GM12872 (cell line): ENCODE measurements at regions not wholly inside any gene's neighbourhood (a gene's known extent, or its start where the extent isn't known, plus 50 kb on each side); places are given as distances from the start of the nearest gene placed in this dataset.

Source experiments
- TF ChIP-seq, protein P1 (sequence below): IDR thresholded peaks from 3 replicates; pipeline ENCODE4 v1.5.1; 2011; ENCODE audit warnings: low read depth, mild to moderate bottlenecking, low read length, moderate library complexity; ENCODE audit not compliant: insufficient read depth

DNA sequence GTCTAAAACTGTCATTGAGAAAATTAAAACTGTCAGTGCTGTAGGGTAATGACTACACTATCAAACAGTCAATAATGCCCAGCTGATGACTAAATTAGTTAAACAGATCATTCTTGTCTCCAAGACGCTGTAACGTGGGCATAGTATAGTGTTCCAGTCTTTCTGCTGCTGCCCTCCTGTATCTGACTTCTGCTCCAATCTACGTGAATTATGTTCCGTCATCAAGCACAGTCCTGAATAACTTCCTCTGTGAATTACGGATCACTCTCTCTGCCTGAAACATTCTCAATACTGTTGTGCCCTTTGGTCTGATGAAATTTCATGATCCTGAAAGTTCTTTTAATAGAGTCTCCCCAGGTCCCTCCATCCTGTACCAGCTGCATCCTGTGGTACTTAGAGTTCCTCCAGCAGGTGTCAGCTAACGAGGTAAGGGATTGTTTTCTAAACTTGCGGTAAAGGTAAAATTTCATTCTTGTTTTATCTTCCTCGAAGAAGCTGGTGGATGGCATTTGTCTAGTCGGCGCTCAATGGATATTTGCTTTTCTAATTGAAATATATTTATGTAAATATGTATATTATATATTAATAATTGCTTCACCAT, 393.5 kb upstream of the ADARB2 start:
- TF ChIP-seq, protein P1, sequence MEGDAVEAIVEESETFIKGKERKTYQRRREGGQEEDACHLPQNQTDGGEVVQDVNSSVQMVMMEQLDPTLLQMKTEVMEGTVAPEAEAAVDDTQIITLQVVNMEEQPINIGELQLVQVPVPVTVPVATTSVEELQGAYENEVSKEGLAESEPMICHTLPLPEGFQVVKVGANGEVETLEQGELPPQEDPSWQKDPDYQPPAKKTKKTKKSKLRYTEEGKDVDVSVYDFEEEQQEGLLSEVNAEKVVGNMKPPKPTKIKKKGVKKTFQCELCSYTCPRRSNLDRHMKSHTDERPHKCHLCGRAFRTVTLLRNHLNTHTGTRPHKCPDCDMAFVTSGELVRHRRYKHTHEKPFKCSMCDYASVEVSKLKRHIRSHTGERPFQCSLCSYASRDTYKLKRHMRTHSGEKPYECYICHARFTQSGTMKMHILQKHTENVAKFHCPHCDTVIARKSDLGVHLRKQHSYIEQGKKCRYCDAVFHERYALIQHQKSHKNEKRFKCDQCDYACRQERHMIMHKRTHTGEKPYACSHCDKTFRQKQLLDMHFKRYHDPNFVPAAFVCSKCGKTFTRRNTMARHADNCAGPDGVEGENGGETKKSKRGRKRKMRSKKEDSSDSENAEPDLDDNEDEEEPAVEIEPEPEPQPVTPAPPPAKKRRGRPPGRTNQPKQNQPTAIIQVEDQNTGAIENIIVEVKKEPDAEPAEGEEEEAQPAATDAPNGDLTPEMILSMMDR: no peak

DNA sequence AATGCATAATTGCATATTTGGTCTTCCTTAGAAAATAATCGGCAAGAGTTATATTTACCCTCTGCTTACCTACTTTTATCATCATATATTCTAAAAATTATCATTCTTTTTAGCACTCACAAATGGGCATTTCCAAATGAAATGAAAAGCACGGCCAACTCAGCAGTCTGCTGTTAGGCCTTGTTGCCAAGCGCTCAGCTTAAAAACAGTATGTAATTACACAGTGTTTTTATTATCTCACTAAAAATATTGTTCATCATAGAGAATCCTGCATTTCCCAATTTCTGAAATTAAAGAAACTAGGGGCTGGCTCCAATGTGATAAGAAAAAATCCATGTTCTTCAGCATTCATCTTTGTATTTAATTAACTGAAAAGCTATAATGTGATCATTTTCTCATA, 391.7 kb upstream of the ADARB2 start:
- TF ChIP-seq, protein P1: no peak

DNA sequence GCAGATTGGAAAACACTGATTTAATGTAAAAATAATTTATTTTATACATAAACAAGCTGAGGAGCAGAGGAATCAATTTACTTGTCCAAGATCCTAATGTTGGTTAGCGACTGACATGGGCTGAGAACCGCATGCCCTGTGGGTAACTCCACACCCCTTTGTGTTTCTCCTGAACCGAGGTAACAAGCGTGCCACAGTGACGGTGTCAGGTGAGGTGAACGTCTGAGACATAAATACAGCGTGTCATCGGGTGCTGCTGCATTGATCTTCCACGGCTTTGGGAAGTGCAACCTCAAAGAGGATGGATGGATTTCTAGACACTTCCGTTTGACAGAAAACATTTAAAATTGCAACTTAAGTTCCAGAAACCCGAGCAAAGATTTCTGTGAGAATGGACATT, 386.8 kb upstream of the ADARB2 start:
- TF ChIP-seq, protein P1: no peak

DNA sequence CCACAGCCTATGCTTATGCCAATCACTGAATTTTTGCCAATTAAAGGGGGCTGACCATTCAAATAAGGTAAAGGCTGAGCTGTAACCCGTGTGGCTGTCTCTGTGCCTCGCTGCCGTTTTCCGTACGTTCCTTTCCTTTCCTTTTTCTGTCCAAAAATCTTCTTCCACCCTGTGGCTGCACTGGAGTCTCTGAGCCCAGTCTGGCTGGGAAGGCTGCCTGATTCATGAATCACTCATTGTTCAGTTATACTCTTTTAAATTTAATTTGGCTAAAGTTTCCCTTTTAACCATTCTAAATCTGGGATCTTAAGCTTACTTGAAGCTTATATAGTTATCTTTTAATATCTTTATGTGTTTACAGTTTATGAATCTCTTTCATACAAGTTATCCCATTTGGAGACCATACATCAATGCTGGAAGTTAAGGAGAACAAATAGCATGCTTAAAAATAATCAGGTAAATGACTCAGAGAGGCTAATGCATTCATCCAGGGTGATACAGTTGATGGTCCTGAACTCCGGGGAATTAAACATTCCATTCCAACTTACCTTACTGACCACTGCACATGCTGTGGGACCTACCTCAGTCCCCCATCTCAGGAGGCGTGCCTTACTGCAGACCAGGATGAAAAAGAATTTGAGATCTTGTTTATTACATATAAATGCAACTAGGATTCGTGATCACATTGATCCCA, 385.3 kb upstream of the ADARB2 start:
- TF ChIP-seq, protein P1: no peak

DNA sequence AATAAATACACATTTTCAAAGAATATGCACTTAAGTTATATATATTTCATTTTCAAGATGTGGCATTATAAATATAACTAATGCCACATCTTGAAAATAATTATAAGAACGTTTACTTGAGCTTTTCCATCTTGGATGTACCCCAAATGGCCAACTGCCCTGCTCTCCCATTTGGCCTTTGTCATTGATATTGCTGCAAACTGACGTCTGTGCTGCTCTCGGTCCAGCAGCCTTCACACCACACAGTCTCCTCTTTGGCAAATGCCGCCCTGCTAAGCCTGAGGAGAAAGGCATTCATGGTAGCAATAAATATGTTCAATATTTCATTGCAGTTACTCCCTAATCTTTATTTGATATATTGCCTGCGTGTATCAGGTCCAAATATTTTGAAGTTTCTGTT, 384.6 kb upstream of the ADARB2 start:
- TF ChIP-seq, protein P1: no peak

DNA sequence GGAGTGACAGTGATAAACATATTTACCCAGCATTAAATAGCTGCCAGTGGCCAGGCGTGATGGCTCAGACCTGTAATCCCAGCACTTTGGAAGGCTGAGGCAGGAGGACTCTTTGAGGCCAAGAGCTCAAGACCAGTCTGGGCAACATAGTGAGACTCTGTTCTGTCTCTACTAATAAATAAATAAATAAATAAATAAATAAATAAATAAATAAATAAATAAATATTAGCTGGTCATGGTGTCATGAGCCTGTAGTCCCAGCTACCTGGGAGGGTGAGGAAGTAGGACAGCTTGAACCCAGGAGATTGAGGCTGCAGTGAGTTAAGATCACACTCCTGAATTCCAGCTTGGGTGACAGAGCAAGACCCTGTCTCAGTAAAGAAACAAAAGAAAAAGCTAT, 384.0 kb upstream of the ADARB2 start:
- TF ChIP-seq, protein P1: no peak

DNA sequence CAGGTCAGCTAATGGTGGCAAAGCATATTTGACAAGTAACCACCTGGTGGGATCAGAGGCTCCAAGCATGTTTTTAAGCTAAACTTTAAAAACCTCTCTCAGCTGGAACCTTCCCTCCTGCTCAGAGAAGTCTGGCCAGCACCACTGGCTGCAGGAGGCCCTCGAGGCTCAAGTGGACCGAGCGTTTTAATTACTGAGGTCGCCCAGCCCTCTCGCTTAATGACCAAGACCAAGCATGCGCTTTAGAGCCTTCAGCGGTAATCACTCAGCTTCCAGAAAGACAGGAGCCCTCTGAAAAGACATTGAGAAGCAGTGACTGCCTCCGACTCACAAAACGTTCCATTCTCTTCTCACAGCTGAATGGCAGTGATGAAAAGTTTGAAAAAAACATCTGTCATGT, 383.4 kb upstream of the ADARB2 start:
- TF ChIP-seq, protein P1: no peak
